Tongue (tissue), 1 donor: ENCODE measurements at regions not wholly inside any gene's neighbourhood (a gene's known extent, or its start where the extent isn't known, plus 50 kb on each side); places are given as distances from the start of the nearest gene placed in this dataset.
"Not testable (repeated sequence)": the region's sequence is repeated elsewhere in the genome, so short reads cannot be mapped to it uniquely, and the experiment has no call there.

Experiments used
- DNase-seq: peaks from one replicate; pipeline ENCODE4 v3.0.0-alpha.2; 2015

DNA sequence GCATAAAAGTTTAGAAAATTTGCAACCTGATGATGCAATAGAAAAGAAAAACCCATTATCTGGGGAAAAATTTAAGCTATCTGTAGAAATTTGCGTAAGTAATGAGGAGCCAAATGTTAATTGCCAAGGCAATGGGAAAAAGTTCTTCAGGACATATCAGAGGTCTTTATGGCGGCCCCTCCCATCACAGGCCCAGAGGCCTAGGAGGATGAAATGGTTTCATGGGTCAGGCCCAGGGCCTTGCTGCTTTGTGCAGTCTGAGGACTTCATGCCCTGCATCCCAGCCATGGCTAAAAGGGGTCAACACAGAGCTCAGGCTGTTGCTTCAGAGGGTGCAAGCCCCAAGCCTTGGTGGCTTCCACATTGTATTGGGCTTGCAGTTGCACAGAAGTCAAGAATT lies 582.8 kb downstream of the COL12A1 start:
- no peak for DNase-seq

DNA sequence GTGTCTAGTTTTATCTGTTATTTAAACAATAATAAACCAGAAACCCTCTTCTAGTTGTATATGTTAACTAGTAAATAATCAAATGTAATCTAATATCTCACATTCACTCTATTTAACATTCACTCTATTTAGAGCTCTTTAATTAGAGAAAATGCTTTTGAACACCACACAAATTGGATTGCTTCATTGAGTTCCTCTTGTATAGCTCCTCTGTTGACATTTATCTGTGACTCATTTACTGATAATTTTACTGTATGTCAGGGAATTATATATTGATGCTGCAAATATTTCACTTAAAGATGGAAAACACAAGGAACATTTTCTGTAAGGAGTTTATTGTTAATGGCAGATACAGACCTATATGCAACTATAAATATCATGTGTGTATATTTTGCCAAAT lies 594.6 kb downstream of the COL12A1 start:
- no peak for DNase-seq

DNA sequence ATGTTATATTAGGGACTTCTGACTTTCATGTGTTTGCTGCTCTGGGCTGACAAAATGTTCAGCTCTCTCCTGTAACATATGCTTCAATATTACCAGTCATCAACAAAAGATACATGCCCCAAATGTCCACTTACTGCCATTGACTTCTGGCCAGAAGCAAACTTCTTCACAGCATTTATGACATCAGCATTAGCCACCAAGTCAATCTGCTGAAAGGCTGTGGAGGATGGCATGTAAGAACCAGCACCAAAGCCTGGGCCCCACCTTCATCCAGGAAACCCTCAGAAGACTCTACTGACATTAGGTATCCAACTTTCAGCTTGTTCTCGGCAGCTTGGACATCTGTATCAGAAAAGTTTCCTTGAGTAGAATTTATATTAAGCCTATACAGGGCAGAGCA lies 595.5 kb downstream of the COL12A1 start:
- no peak for DNase-seq

DNA sequence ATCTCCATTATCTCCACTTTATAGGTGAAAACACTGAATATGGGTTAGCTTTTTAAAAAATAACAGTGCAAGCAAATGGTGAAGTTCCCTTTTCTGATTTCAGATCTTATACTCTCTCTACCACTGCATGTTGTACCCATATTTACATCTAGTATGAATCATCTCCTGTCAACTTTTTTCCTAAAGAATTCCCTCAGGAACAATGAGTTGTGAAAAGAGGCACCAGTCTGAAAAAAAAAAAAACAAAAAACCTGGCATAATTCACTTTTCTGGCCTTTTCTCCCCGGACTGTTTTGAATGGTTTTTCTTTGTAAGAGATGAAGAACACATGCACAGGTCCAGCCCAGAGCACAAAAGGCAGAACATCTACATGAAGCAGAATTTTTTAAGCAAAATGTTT lies 596.0 kb downstream of the COL12A1 start:
- no peak for DNase-seq

DNA sequence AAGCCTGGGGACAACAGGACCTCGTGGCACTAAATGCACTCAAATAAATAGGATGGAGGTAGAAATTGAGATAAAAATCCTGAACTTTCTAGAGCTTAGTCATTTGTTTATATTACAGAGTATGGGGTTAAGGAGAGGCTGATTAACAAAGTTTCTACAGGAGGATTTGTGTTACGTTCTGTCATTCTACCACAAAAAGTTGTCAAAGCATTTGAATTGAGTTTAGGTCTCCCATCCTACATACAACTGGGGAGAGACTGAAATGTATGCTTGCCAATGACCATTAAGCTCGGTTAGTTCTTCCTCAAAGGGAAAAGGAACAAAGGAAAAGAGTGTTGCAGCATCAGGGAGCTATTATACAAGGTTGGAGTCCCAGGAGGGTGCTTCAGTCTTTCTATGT lies 597.9 kb downstream of the COL12A1 start:
- DNase-seq, result no peak

DNA sequence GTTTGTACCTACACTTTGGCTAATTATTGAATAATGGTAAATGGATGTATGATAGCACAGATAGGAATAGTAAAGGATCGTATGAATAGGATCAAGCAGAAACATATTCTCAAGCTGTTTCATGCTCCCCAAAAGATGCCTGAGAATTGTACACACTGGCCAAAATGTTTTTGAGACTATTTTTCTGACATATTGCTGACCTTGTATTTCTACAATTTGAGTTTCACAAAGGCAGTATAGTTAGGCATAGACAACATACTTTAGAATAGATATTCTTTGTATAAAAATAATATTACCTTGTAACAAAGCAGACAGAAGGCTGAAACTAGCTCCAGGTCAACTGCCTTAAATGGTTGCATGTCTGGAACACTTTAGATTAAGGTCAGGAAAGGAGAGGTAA lies 598.4 kb downstream of the COL12A1 start:
- DNase-seq, result no peak

DNA sequence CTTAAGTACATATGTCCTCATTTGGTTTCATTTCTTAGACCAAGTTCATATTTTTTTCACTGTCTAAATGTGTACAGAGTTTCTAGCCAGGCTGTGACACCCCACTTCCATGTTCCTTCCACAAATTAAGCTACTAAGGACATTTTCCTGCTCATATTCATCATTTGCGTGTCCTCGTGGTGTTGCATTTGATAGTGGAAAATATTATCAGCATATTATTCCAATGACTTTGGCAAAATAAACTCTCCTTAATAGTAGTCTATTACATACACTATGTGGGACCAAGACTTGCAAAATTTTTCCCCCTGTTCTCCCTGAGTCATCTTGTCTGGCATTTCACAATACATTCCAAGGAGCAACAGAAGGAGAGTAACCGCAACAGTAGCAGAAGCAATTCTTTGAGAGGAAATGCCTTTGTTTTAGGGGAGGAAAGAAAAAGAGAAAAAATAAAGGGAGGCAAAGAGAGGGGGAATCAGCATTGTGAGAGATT lies 599.2 kb downstream of the COL12A1 start:
- DNase-seq, result no peak

DNA sequence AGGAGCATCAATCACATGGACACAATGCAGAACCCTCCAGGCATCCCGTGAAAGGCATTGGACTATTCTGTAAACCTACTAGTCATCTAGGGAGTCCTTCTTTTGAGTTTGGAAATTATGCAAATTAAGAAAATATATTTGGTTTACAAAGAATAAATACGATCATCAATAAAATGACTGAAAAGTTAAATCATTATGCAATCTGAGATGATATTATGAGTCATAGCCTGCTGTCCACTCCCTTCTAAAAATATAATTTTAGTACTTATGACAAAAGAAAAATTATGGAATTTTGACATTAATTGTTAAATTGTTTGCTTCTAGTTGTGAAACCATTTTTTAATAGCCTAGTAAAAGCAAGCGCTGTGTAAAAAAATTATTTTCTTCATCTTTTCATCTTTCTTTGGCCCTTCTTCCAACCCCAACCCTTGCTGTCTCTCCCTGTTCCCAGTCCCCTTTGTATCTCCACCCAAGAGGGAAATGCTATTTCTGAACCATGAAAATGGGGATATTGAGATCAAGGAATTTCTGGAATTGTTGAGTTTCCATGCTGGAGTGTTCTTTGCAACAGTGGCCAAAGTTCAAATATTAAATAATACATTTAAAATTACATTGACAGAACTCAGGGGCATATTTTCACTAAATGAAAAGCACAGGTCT lies 599.8 kb downstream of the COL12A1 start:
- no peak for DNase-seq

DNA sequence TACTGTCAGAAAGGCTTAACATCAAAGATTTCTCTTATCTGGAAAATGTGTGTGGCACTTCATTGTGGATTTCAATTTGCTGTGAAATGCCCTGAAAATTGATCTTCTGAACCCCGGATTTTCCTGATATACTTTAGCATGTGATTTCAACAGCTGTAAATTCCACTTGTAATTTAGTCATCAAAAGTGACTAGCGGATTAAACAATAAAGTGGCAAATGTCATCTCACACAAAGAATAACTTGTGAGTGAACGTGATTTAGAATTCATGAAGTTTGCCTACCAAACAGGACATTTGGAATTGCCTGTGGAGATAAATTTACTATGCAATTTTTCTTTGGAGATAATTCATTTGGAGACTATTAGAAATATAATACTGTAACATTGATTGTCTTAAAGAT lies 601.6 kb downstream of the COL12A1 start:
- no peak for DNase-seq

DNA sequence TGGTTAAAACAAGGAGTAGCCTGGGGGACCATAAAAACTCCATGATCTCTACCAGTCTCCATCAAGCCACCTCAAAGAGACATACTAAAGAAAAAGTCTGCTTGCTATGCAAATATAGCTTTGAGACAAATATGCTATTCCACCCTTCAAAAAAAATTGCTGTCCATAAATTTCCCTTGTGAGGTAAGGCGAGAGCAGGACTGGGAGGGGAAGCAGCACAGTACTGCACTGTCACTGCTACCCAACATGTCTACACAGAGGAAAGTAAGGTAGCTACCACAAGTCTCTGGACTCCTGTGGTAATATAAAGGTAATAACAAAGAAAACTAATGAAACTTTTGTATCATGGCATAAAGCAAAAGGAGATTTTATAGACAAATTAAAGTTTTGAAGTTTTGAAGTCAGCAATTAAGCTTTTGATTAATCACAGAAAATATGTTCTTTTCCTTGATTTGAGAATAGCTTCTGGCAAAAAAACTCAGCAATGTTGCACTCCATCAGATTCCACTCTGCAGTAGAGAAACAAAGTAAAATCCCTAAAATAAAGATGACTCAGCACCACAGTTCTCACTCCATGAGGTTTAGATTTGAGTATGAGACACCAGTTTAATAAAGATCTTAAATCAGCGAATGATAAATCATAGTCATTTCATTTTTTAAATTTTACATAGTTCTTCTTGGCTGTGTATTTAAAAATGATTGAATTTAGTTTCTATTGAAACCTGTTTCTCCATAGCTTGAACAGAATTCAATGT lies 602.4 kb downstream of the COL12A1 start:
- no peak for DNase-seq

DNA sequence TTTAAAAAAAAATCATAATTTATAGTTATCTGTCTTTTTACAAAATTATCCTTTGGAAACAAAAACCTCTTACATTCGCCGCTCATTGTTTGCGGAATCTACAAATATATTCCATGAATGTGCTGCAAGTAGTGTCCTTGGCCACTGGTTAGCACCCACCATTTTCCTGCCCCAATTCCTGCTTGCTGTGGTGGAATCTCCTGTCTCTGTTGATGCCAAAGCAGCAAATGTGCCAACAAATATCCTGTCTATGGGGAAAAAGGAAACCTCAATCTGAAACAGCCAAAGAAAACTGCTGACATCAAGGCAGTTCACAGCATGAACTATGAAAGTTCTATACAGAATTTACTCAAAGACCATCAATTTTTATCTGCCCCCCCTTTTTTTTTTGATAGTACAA lies 603.6 kb downstream of the COL12A1 start:
- no peak for DNase-seq

DNA sequence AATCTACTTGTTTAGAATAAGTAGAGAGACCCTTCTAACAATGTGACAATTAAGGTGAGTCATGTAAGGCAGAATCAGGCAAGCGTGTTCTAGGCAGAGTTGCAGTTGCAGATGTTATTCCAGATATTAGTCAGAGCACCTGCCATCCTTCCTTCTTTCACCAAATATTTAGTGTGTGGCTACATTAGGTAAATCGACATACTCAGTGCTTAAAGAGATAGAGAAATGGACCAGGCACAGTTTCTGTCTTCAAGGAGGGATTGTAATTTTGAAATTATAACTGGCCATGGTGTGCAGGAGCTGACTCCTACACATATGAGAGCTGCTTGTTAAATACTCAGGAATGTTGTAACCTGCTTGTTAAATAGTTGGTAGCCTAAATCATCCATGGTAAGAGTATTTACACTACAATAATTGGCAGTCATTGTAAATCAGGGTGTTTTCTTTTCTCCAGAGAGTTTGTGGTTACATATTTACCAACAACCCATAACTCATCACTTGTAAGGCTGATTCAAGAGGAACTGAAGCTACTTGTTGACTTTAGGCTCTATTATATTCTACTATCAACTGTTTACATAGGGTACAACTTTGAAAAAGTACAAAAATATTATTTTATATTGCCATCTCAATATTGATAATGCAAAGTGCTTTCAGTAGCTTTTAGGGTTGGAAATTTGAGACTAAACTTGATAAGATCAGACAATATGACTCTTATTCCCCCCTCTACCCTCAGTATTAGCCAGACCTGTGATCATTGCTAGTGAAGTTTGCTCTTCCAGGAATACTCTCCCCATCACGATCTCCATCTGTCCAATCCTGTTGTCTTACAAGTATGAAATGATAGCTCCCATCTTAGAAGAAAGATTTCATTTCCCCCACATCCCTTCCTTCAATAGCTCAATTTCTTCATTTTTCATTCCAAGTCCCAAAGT lies 607.1 kb downstream of the COL12A1 start:
- DNase-seq, result no peak

DNA sequence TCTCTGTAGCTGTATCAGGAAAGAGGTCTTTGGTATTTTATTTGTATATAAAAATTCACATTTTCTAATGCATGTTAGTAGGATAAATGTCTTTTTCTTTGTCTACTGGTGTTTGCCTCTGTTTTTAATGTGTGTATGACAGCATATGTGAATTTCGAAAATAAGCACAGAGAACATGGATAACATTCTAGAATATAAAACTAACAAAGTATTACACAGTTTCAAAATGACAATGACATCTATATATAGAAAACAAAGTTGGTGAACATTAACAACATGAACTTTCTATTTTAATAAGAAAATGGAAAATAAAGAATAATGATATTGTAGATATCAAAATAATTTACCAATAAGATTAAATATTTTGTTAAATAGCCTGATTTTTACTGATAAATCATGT lies 608.0 kb downstream of the COL12A1 start:
- DNase-seq, result no peak

DNA sequence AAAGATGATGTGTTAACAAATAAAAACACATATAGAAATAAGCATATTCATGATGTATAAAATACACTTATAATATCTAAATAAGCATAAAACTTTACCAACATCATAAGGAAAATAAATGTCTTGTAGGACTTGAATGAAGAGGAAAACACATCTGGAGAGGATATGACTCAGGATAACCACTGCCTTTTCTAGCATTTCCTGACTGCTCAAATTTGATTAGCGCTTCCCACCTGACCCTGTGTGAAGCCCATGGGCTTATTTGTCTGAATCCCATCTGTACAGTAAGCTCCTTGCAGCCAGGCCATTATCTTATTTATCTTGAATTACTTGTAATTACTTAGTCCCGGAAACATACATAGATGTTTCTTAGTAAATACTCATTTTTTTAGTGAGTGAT lies 608.6 kb downstream of the COL12A1 start:
- DNase-seq, result no peak

DNA sequence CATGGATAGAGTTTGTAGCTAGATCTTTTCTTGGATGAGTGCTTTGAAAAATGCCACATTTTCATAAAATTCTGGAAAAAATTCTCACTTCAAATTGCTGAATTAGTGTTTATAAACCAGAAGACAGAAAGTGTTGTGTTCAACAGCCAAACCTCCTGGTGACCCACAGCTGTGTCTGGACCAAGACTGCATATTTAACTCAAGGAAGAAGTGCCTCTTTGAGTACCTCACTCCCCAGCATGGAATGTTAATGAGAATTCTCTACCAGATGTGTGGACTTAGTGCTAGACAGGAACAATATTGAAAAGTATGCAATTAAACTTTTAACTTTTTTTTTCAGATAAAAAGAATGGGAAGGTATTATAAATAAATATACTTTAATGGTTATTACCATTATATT lies 609.3 kb downstream of the COL12A1 start:
- DNase-seq, result no peak

DNA sequence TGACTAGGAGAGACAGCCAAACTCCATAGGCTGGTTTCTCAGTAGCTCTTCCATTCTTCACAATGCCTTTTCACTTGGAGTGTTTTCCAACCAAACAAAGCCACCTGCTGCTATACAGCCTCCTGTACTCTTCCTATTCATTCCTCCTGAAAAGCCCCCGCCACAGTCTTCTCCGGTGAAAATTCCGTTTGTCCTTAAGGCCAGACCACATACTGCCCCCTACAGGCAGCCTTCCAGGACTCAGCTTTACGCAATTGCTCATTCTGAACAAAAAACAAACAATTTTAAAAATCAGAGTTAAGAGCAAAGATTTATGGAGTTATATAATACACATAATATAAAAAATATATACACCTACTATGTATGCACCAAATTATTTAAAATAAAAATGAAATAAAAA lies 611.5 kb downstream of the COL12A1 start:
- not testable (repeated sequence) for DNase-seq

DNA sequence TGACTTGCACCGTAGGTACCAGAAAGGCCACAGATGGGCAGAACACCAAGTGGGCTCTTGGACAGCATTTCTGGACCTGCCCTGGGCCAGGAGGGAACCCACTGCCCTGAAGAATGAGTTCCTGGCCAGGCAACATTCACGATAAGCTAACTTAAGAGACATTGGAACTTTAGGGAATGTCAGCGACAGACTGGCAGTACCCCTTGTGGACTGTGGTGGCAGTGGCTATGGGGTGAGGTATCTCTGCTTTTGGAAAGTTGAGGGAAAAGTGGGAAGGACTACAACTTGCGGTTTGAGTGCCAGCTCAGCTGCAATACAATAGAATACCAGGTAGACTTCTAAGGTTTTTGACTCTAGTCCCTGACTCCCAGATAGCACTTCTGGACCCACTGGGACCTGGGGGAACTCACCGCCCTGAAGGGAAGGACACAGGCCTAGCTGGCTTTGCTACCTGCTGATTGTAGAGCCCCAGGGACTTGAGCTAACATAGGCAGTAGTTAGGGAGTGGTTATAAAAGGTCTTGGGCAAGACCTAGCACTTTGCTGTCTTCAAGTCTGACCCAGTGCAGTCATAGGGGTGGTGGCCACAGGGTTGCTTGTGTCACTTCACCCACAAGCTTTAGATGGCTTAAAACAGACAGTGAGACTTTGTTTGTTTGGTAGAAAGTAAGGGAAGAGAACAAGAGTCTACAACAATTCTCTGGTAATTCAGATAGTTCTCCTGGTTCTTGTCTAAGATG lies 617.6 kb downstream of the COL12A1 start:
- no peak for DNase-seq

DNA sequence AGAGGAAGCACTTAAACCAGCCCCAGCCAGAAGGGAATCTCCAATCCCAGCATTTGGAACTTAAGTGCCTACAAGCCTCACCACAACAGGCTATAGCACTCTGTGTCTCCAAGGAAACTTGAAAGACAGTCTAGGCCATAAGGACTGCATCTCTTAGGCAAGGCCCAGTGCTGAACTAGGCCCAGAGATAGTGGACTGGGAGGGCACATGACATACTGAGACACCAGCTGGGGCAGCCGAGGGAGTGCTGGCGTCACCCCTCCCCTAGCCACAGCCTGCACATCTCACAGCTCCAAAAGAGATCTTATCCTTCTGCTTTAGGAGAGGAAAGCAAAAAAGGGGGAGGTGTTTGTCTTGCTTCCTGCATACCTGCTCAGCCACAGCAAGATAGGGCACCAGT lies 618.5 kb downstream of the COL12A1 start:
- DNase-seq, result no peak

DNA sequence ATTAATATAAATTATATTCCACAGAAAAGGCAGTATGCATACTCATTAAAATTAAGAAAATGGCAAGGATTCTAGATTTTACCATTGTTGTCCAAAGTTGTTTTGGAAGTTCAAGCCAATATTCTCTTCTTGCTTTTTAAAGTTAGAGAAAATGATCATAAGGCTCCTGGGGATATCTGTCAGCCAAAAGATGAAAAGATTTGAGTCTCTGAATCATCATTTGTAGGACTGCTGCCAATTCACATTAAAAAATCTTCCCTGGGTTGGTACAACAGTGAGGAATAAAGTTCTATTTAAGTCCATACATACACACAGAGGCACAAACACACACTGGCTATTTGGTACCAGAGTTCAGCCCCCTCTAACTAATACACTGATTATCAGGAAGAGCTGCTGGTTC lies 620.1 kb downstream of the COL12A1 start:
- no peak for DNase-seq

DNA sequence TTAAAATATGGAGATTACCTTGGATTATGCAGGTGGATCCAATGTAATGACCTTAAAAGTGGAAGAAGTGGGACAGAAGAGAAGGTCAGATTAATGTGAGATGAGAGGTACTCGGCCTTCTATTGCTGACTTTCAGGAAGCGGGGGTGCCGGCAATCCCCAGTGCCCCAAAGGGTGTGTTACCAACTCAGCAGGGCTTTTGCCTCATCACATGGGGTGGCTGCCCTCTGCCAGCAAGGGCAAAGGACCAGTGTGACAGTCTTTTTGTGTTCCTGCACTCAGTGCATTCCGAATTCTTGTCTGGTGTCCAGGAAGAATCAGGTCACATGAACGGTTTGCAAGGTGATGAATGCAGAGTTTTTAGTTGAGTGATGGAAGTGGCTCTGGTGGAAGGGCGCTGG lies 624.2 kb downstream of the COL12A1 start:
- DNase-seq, result no peak

DNA sequence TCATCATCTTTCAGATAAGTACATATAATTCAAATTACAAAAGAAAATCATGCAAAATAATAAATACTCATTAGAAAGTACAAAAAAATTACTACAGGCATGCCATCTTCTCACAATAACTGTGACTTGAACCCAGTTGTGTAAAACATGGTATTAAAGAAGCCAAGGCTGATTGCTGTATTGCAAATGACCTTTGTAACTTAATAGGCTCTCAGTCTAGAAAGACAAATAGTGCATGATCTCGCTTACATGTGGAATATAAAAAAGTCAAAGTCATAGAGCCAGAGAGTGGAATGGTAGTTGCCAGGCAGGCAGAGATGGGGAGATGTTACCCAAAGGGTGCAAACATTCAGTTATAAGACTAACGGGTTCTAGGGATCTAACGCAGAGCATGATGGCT lies 626.1 kb downstream of the COL12A1 start:
- DNase-seq, result no peak

DNA sequence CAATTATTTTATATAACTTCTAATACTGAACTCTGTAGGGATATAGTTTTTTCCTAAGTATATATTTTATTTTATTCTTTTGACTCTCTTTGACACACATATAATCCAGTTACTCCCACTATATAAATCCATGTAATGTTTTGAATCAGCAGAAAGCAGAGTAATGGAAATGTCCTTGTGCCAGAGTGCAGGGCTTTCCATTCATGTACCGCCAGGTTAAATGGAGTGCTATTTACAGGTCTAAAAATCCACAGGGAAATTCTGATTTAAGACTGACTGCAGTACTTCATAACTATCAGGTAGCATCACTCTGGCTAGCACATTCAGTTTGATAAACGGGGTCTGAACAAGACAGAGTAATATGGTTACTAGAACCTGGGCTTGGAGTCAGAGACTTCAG lies 626.8 kb downstream of the COL12A1 start:
- DNase-seq, result no peak
